ENCODE measurements at regions not wholly inside any gene's neighbourhood (a gene's known extent, or its start where the extent isn't known, plus 50 kb on each side); places are given as distances from the start of the nearest gene placed in this dataset.

DNA sequence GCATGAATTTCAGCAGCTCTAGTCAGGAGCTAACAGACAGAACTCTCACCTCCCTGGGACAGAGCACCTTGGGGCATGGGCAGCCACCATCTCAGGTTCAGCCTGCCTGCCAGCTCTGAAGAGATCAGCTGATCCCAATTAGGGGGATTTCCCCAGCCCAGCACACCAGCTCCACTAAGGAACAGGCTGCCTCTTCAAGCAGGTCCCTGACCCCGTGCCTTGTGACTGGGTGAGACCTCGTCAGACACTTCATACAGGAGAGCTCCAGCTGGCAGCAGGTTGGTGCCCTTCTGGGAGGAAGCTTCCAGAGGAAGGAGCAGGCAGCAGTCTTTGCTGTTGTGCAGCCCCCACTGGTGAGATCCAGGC lies 84.5 kb upstream of the UFM1 start:
- TF ChIP-seq, protein P1, sequence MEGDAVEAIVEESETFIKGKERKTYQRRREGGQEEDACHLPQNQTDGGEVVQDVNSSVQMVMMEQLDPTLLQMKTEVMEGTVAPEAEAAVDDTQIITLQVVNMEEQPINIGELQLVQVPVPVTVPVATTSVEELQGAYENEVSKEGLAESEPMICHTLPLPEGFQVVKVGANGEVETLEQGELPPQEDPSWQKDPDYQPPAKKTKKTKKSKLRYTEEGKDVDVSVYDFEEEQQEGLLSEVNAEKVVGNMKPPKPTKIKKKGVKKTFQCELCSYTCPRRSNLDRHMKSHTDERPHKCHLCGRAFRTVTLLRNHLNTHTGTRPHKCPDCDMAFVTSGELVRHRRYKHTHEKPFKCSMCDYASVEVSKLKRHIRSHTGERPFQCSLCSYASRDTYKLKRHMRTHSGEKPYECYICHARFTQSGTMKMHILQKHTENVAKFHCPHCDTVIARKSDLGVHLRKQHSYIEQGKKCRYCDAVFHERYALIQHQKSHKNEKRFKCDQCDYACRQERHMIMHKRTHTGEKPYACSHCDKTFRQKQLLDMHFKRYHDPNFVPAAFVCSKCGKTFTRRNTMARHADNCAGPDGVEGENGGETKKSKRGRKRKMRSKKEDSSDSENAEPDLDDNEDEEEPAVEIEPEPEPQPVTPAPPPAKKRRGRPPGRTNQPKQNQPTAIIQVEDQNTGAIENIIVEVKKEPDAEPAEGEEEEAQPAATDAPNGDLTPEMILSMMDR (conservative IDR thresholded peaks at IDR 0.05; ENCODE audit: low read depth, low read length), result no peak
- TF ChIP-seq POLR2A (IDR thresholded peaks at IDR 0.05; ENCODE audit: low read depth, low read length), result no peak
- TF ChIP-seq, protein P2, sequence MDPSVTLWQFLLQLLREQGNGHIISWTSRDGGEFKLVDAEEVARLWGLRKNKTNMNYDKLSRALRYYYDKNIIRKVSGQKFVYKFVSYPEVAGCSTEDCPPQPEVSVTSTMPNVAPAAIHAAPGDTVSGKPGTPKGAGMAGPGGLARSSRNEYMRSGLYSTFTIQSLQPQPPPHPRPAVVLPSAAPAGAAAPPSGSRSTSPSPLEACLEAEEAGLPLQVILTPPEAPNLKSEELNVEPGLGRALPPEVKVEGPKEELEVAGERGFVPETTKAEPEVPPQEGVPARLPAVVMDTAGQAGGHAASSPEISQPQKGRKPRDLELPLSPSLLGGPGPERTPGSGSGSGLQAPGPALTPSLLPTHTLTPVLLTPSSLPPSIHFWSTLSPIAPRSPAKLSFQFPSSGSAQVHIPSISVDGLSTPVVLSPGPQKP (IDR thresholded peaks at IDR 0.05; ENCODE audit: borderline replicate concordance, low read depth, low read length), result no peak
- no peak for TF ChIP-seq MAFK (IDR thresholded peaks at IDR 0.05; ENCODE audit: low read depth, low read length)
- no peak for TF ChIP-seq RCOR1 (IDR thresholded peaks at IDR 0.05; ENCODE audit: insufficient replicate concordance, low read length)
- no peak for TF ChIP-seq RAD21 (IDR thresholded peaks at IDR 0.05; ENCODE audit: low read length)
